ENCODE measurements at regions not wholly inside any gene's neighbourhood (a gene's known extent, or its start where the extent isn't known, plus 50 kb on each side); places are given as distances from the start of the nearest gene placed in this dataset.
"Not testable (repeated sequence)": the region's sequence is repeated elsewhere in the genome, so short reads cannot be mapped to it uniquely, and the experiment has no call there.

DNA sequence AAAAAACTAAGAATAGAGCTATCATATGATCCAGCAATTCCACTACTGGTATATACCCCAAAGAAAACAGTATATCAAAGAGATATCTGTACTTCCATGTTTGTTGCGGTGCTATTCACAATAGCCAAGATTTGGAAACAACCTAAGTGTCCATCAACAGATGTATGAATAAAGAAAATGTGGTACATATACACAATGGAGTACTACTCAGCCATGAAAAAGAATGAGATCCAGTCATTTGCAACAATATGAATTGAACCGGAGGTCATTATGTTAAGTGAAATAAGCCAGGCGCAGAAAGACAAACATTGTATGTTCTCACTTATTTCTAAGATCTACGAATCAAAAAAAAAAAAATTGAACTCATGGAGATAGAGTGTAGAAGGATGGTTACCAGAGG is 97.8 kb upstream of the MMADHC start:
- not testable (repeated sequence) for TF ChIP-seq CTCF, POLR2A (IDR thresholded peaks at IDR 0.05)
